ENCODE measurements at regions not wholly inside any gene's neighbourhood (a gene's known extent, or its start where the extent isn't known, plus 50 kb on each side); places are given as distances from the start of the nearest gene placed in this dataset.

DNA sequence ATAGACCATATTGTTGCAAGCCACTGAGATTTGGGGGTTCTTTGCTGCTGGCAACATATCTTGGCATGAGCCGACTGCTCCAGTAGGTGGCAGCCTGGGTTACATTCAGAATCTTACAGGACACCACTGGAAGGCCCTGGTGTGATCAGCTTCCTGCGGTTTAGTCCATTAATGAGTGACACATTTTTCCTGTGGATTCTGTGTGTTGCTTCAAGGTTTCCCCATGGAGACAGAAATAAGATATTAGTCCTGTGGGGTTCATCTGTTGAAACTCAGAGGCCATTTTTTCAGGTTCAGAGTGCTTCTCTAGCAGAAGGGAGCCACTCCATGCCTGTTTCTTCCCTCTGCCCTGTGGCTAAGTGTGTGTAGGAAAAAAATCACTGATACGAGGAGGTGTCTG is 116.2 kb downstream of the MFSD1 start:
- TF ChIP-seq ZNF778 (CRISPR knock-in tag; IDR thresholded peaks at IDR 0.05) = no peak
- no peak for TF ChIP-seq EZH2 (IDR thresholded peaks at IDR 0.05; ENCODE audit: borderline replicate concordance, low read depth, low read length)
- TF ChIP-seq ZNF239 (CRISPR knock-in tag; IDR thresholded peaks at IDR 0.05) = no peak
